ENCODE measurements at regions not wholly inside any gene's neighbourhood (a gene's known extent, or its start where the extent isn't known, plus 50 kb on each side); places are given as distances from the start of the nearest gene placed in this dataset.

DNA sequence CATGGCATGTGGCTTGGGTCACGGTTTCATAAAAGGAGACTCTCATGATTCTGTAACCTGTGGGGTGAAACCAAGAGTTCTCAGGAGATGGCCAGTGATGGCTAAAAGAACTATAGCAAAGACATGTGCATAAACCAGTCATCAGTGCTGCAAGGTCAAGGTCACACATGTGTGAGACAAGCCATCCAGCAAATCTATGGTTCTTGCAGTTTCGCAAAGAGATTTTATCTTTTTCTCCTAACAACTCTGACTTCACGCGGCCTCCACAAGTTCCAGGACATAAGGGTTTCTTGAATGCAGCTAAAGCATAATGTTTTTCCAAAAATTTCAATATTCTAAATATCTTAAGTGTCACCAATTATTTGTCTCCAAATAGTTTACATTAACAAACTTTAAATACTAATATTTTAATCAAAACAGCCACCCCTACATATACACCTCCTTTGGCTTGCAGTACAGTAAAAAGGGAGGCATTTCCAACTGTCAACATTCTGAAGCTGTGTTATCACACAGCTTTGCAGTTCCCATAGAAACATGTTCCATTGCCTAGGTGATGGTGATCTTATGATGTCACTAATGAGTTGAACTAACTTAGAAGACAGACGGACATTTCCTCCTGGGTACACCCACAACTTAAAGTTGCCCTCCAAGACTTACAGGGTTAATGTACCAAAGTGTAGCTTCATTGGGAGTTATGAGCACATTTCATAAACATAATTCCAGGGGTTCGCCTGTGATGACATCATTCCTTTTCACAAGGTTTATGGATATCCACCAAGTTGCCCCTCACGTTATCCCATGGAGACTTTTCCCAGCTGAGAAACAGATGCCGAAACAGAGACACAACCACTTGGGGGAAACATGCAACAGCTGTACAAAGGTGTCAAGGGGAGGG, 250.9 kb upstream of the PDE10A start:
- TF ChIP-seq POLR2AphosphoS5 (IDR thresholded peaks at IDR 0.05) (no peak), POLR2A (IDR thresholded peaks at IDR 0.05) (no peak)
